Testis (tissue), 2 donors: ENCODE measurements at regions not wholly inside any gene's neighbourhood (a gene's known extent, or its start where the extent isn't known, plus 50 kb on each side); places are given as distances from the start of the nearest gene placed in this dataset.

Experiments
- CTCF ChIP-seq, 3 experiments: fragments of 450-650 bp in 2 of 3; fragments of 200-600 bp in 1 of 3; sonication (generic) in 1 of 3; IDR thresholded peaks; one replicate each; pipeline ENCODE4 v1.5.1; 2016 to 2019; ENCODE audit warnings: antibody characterized with exemption in 3 of 3, mild to moderate bottlenecking in 2 of 3, moderate library complexity in 1 of 3
- POLR2A ChIP-seq: fragments of 450-650 bp; IDR thresholded peaks from one replicate; pipeline ENCODE4 v1.6.1; 2017; ENCODE audit warnings: antibody characterized with exemption, mild to moderate bottlenecking, moderate library complexity

GRCh38 chr5:2491846-2492245 is 259.6 kb downstream of the IRX2 start:
- no peak for TF ChIP-seq CTCF (IDR thresholded peaks at IDR 0.05)
- TF ChIP-seq POLR2A: no peak
